HG03045 (cell line): ENCODE measurements at regions not wholly inside any gene's neighbourhood (a gene's known extent, or its start where the extent isn't known, plus 50 kb on each side); places are given as distances from the start of the nearest gene placed in this dataset.

Experiments
- ATAC-seq: cut with Tn5 transposase; IDR thresholded peaks from one replicate; pipeline ENCODE4 v1.9.1; 2021; ENCODE audit warnings: mild to moderate bottlenecking, moderate library complexity; ENCODE audit not compliant: unreplicated experiment

DNA sequence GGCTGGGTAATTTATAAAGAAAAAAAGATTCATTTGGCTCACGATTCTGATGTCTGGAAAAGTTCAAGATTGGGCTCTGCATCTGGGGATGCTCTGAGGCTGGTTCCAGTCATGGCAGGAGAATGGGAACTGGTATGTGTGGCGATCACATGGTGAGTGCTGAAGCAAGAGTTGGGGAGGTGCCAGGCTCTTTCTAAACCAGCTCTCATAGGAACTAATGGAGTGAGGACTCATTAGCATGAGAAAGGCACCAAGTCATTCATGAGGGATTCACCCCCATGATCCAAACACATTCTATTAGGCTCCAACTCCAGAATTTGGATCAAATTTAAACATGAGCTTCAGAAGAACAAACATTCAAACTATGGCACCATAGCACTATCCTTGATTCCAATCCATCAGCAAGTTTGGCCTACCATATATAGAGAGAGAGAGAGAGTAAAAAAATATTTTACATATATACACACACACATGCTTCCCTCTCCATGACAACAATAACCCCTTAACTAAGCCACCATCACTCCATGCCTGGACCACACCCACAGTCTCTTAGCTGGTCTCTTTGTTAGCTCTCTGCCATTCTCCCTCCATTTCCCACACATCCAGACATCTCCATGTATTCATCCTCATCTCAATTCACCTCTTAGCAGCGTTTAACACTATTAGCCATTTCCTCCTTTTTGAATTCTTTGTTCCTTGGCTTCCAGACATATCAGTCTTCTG lies 57.9 kb downstream of the NPY start:
- no peak for ATAC-seq

DNA sequence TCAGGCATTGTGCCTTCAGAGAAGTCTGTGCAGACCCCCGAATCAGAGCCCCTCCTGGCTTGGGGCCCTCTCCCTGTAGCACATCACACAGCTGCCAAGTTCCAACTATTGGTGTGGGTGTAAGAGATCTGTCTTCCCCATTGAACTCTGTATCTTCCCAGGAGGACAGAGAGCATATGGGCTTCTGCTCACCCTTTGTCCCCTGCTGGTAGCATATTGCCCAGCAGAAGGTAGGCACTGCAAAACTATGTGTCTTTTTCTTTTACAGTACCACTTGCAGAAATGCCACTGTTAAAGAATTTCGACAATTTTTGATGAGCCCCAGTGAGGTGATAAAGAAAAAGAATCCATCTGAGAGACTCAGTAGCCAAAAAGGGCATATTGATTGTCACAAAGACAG lies 59.6 kb downstream of the NPY start:
- ATAC-seq: no peak

DNA sequence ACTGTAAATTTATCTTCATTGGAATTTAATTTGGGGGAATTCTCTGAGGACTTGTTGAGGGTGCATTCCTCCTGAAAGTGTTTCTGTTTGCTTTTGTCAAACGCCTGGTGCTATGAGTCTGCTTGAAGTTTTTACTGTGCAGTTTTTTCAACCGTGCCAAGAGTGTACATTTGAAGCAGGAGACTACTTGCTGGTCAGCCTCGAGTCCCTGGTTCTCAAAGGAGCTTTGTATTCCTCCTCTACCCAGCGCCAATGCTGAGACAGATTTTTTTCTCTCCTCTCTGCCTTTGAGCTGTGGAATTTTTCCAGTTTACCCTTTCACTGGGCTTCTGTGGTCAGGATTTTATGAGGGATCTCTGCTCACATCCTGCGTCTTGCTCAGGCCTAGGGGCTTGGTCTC lies 62.1 kb downstream of the NPY start:
- no peak for ATAC-seq

DNA sequence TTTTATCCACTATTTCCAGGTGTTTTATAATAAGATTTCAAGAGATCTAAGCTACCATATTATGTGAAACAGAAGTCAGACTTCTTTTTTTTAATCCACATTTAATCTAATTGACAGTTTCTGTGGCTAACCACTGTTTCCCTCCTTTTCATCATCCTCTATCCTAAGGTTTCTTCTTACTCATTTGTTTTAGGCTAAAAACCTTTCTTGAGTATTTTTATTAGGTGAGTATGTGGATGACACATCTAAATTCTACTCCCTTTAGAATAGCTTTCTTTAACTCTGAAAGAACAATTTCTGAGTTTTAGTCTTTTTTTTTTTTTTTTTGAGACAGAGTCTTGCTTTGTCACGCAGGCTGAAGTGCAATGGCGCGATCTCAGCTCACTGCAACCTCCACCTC lies 62.7 kb downstream of the NPY start:
- ATAC-seq: no peak

DNA sequence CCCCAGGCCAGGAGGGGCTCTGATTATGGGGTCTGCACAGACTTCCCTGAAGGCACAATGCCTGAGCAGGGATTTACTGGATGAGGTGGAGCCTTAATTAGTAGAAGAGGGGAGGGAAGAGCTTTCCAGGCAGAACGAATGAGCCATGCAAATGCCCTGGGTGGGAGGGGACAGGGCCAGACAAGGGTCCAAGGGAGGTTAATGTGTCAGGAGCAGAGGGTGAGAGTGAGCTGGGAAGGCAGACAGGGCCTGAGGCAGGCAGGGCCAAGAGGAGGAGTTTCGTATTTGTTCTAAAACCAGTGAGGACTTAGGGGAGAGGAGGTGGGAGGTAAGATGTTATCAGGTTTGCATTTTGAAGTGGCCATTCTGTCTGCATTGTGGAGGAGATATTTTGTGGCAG lies 65.3 kb downstream of the NPY start:
- ATAC-seq: no peak

DNA sequence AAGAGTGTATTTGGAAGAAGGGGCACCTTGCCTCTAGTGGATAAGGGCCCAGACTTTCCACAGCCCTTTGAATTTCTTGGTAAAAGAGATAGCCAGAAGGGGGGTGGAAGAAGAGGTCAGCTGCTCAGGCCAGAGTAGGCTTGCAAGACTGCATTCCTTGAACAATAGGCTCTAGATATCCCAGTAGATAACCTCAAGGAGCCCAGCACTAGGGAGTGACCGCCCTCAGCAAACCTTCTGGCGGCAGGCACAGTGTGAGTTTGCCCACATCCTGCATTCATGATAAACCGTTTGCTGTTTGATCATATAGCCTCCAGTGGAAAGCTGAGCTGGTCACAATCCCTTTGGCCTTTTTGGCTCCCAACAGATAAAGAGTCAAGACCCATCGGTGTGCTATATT lies 70.5 kb downstream of the NPY start:
- ATAC-seq: no peak

DNA sequence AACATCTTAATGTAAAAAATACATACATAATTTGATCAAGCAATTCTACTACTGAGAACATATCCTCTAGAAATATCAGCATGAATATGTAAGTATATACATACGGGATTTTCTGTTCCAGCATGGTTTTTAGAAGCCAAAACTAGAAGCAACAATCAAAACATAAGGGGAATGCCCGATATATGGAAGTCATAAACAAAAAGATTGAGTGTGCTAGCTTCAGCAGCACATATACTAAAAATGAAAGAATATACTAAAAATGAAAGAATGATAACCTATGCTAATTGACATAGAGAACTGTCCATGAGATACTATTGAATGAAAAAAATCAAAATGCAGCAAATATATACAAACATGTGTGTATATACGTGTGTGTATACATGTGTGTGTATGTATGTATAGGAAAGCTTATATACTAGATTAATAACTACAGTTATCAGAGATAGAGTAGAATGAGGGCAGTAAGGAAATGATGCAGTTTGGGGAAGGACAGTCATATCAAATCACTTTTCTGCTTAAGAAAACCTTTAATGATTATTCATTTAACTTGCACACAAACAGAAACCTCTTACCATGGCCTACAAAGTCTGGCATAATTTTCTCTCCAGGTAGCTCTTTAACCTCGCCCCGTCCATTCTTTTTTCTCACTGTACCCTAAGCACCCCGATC lies 72.9 kb downstream of the NPY start:
- no peak for ATAC-seq

DNA sequence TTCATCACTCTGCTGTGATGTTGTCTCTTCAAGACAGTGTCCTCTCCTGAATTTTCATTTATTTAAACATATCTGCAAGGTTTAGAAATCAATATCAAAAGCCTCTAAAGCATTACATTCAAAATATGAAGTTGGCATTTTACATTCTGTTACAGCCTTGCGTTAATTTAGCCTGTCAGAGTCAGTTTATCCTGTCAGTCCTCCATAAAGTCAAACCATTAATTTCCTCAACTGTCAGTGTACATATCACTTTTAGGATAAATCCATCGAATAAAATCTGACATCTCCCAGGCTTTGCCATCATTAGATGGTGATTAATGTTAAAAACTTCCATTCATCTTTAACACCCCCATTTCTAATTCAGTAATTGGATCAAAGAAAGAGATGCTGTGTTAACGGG lies 77.0 kb downstream of the NPY start:
- no peak for ATAC-seq

DNA sequence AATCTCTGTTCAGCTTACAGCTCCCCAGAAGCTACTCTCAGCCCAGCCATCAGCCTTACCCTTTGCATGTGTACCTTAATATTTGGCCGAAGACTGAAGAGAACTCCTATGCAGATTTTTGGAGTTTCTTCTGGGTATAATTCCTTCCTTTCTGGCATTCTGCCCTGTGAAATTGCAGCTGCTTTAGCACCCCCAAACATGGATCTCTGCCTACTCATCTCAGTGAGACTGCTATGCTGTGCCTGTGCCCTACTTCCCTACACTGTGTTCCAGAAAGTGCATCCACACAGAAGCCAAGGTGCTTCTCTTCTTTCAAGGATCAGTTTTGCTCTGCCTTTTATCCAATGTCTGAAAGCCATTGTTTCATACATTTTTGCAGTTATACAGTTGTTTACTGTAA lies 81.6 kb downstream of the NPY start:
- no peak for ATAC-seq

DNA sequence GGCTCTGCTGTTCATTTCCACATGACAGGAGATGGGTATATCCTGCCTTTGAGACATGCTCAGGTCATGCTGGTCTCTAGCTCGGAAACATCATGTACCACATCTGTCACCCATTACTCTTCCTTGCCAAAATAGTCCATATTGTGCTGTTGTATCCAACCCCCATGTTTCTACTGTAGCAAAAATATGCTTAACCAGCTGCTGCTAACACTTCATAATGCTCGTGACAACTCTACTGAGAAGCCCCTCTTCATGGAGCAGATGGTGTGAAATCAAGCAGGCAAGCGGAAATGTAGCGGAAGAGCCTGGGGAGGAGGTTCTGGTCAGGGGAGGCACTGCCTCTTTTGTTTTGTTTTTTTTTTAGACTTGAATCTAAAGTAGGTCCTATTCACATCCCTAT lies 82.9 kb downstream of the NPY start:
- ATAC-seq: no peak

DNA sequence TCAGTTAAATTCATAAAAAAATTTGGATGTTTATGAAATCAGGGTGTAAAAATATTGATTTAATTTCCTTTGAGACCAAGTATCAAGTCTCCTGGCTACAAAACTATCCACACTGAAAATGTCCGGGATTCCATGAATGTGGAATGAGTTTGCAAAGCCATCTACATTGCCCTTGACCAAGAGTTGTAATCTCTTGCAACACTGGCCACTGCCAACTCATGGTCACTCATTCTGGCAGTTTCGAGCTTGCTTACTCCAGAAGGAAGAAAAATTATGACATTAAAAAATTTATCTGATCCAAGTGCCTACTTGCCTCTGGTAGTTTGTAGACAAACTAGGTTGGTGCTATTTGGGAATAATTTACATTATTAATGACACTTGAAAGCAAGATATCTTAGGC lies 84.2 kb downstream of the NPY start:
- ATAC-seq: no peak

DNA sequence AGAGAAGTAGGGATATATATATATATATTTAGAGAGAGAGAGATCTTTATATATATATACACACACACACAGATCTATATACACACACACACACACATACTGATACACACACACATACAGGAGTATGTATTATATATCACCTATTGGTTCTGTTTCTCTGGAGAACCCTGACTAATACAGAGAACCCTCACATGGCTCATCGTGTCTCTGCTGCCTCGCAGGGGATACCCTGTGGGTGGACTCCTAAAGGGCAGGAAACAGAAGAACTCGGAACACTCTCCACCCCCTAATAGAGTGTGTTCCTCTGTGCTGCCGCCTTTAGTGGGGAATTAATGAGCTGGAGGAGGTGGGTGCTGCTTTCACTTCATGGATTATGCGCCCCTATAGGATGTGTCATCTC lies 86.6 kb downstream of the NPY start:
- no peak for ATAC-seq

DNA sequence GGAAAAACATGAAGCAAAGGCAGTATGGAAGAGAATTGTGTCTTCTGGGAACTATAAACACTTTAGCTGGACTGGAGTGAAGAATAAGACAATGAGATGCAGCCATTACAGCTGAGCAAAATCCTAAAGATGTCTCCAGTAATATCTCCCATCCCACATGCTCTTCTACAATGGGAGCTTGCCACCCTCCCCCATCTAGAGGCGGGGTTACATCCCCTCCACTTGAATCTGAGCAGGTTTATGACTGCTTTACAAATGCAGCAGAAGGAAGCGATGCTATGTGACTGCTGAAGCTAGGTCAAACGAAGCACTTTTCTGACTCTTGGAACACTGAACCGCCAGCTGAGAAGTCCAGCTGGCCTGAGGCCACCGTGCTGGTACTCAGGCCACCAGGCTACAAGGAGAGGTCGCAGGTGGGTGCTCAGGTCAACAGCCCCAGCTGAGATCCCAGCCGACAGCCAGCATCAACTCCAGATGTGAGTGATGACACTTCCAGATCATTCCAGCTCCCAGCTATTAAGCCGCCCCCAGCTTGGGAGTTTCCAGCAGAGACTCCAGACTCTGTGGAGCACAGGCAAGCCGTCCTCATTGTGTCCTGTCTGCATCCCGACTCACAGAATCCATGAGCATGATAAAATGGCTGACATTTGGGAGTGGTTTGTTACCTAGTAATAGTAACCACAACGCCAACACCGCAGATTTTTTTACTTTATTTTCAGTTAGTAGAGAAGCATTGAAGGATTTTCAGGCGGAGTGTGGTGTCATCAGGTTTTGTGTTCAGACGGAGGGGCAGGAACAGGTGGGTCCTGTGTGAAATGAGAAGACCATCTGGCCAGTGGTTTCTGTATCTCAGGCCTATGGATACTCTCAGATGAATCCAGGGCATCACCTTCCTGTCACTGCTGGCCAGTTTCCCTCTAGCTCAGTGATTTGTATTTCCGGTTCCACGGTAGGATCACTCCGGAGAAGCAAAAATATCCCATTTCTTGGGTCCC lies 89.3 kb downstream of the NPY start:
- no peak for ATAC-seq

DNA sequence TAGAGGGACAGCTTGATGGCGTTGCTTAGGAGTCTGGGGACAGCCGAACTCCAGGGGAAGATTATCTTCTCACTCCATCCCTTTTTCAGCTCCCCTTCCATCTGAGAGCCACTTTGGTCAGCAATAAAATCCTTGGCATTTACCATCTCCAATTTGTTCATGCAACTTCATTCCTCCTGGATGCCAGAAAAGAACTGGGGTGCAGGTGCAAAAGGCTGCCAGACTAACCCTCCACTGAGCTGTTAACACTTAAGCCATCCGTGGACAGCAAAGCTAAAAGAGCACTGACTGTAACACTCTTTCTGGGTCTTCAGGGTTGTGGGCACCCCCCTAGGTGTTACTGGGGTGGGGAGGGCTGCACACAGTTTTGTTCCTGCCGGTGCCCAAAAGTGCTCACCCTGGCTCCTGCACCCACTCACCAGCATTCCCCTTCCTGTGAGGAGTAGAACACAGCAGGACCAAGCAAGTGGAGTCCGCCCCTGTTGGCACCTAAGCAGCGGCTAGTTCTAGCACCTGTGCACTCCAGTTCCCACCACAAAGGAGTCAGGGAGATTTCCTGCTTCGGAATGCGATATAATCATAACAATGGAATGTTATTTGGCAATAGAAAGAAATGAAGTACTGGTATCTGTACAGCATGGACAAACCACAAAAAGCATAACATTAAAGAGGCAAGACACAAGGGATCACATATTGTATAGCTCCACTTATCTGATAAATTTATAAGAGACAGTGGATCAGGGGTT lies 95.1 kb downstream of the NPY start:
- ATAC-seq: no peak

DNA sequence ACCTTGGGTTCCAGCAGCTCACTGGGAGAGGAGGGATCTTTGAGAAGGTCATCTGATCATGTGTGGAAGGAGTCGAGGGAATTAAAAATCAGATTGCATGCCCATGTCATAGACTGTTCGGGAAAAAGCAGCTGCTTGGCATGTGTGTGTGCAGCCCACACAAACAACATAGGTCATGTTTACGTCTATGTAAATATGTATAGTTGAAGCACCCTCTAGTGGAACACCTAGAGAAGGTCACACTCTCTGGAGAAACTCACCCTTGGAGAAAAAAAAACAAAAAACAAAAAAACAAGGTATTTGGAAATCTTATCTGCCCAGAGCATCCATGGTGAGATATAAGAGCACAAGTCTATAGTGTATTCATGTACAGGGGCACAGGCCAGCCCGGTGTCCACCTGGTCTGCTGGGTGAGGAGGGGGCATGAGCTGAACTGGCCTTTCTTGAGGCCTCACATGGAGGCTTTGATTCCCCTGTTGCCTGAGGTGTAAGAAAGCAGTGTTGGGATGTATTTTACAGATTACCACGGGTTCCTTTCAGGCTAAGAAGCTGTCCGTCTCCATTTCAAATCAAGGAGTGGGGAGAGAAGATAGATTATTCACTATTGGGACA lies 98.0 kb downstream of the NPY start:
- ATAC-seq: no peak

DNA sequence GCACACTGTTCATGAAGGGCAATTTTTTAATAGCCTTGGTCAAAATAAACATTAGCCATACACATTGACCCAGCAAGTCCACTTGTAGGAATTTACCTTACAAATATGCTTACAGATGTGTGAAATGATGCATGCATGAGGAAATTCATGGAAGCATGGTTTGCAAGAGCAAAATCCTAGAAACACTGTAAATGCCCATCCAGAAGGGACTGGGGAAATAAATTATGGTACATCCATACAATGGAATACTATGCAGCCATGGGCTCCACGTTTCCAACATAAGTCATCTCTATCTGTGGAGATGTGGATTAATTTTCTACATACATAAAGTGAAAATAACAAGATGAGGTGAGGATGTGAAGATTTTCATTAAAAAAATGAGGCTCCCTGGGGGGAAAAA lies 99.1 kb downstream of the NPY start:
- no peak for ATAC-seq

DNA sequence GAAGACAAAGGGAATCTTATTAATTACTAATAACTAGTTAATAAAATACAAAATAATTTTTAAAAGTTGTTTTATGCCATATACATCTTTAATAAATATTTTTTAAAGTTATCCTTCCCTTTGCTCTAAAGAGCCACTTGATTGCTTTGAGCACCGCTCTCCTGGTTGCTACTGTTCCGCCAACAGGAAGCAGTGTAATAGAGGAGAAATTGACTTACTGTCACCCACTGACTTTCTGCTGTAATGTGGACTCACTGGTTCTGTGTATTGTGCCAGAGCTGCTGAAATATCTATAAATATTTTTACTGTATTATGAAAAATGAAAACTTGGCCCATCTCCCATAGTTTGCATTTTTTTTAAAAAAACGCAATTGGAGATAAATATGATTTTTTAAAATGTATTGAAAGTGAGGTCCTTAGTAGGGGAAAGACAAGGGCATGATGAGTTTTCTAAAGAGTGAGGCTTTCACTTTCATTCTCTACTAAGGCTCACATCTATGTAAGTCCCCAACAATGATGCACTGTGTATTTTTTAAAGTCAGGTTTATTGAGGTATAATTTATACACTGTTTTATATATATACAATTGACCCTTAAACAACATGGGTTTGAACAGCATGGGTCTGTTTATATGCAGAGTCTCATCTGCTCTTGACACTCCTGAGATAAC lies 100.5 kb downstream of the NPY start:
- ATAC-seq: no peak

DNA sequence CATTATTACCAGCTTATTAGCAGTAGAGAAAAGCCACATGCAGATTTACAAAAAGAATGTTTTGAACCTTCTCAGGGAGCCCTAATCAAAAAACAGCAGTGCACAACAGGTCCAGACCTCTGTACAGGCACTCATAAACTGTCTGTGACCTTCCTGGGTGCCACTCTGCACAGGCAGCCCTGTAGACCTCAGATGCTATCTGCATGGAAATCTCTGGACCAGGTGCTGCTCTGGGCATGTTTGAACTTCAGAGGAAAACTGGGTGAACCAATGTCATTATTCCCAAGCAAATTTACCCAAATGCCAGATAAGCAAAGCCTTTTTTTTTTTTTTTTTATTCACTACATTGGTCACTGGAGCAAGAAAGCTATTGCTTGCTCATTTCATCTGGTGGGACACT lies 104.2 kb downstream of the NPY start:
- ATAC-seq: no peak

DNA sequence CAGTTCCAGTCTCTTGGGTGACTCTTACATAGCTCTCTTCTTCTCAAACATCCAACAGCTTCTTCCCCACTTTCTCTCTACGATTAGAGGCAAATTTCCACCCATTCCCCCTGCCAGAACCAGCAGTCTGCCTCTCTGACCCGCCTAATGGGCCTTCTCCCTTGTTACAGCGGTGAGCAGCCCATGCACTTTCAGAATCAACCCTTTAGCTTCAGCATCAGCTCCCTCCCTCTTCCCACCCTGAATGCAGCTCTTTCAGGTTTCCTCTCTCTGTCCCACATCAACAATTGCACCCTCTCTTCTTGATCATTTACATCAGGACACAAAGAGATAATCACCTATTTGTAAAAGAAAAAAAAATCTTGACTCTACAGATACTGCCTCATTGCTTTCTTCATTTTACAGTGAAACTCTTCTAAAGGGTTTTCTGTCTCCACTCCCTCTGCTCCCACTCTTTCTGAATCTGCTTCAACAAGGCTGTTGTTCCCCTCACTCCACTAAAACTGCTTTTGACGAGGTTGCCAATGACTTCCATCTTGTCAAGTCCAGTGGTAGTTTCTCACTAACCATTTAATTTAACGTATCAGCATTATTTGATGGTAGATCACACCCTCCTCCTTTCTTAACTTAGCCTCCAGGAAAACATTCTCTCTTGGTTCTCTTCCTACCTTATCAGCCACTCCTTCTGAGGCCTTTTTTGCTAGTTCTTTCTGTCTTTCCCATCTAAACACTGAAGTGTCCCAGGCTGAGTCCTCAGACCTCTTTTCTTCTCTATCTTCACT lies 106.6 kb downstream of the NPY start:
- no peak for ATAC-seq
